PC-9 (cell line): ENCODE measurements at regions not wholly inside any gene's neighbourhood (a gene's known extent, or its start where the extent isn't known, plus 50 kb on each side); places are given as distances from the start of the nearest gene placed in this dataset.
A peak's percentile ranks its signal among the peaks of the same experiment; 100 is the strongest.

Source experiments
- BruUV-seq: library from RNA; stranded (reverse); fragments of 400-500 nt; replicated peaks from 2 replicates; lab custom pipeline; 2021; lab: Mats Ljungman, UMichigan
- CTCF ChIA-PET: fragments of 300-600 bp; sonication (Branson Sonifier 250); formaldehyde crosslinking; loops from one replicate; lab custom pipeline; 2022; ENCODE audit warnings: antibody characterized with exemption; lab: Charles Lee
- POLR2A ChIA-PET: fragments of 300-600 bp; sonication (Branson Sonifier 250); formaldehyde crosslinking; loops from one replicate; lab custom pipeline; 2022; ENCODE audit warnings: antibody characterized with exemption; ENCODE audit not compliant: unreplicated experiment; lab: Charles Lee
- DNase-seq, 2 experiments: peaks; one replicate each; pipeline versions ENCODE4 v3.0.0 to v3.0.0-alpha.2; 2015 to 2022; ENCODE audit warnings: mixed read lengths in 1 of 2
- H2AFZ ChIP-seq: fragments of 200-600 bp; sonication (generic); 2 replicates; pipeline ENCODE4 v1.8.1; 2017; ENCODE audit warnings: antibody characterized with exemption
- H3F3A ChIP-seq: fragments of 200-600 bp; sonication (generic); 2 replicates; pipeline ENCODE4 v1.8.1; 2017; ENCODE audit warnings: antibody characterized with exemption, mild to moderate bottlenecking, low read depth; ENCODE audit not compliant: insufficient read depth
- H3K27ac ChIP-seq: fragments of 200-600 bp; sonication (generic); 2 replicates; pipeline ENCODE4 v1.6.1; 2016; ENCODE audit warnings: mixed run types
- H3K27me3 ChIP-seq: fragments of 200-600 bp; sonication (generic); 2 replicates; pipeline ENCODE4 v1.6.1; 2016; ENCODE audit warnings: low read depth, mixed run types; ENCODE audit not compliant: insufficient read depth
- H3K36me3 ChIP-seq: fragments of 200-600 bp; sonication (generic); 2 replicates; pipeline ENCODE4 v1.6.1; 2016; ENCODE audit warnings: low read depth, mixed run types
- H3K4me1 ChIP-seq: fragments of 200-600 bp; sonication (generic); replicated peaks from 2 replicates; pipeline ENCODE4 v1.6.1; 2016; ENCODE audit warnings: mixed run types; ENCODE audit not compliant: insufficient read depth
- H3K4me2 ChIP-seq: fragments of 200-600 bp; sonication (generic); 2 replicates; pipeline ENCODE4 v1.6.1; 2017; ENCODE audit warnings: mixed run types
- H3K4me3 ChIP-seq: fragments of 200-600 bp; sonication (generic); 2 replicates; pipeline ENCODE4 v1.6.1; 2016; ENCODE audit warnings: mixed run types
- H3K79me2 ChIP-seq: fragments of 200-600 bp; sonication (generic); 2 replicates; pipeline ENCODE4 v1.6.1; 2017; ENCODE audit warnings: low read depth, mixed run types
- H3K9me2 ChIP-seq: fragments of 200-600 bp; sonication (generic); 2 replicates; pipeline ENCODE4 v1.8.1; 2017; ENCODE audit warnings: mild to moderate bottlenecking; ENCODE audit not compliant: insufficient read depth
- H3K9me3 ChIP-seq: fragments of 200-600 bp; sonication (generic); 2 replicates; pipeline ENCODE4 v1.8.1; 2016; ENCODE audit warnings: low read depth; ENCODE audit not compliant: insufficient read depth
- H4K20me1 ChIP-seq: fragments of 200-600 bp; sonication (generic); 2 replicates; pipeline ENCODE4 v1.8.1; 2017; ENCODE audit not compliant: insufficient read depth
- CTCF ChIP-seq: fragments of 200-600 bp; sonication (generic); conservative IDR thresholded peaks from 2 replicates; pipeline ENCODE4 v1.6.1; 2017; ENCODE audit warnings: mixed run types, antibody characterized with exemption, mild to moderate bottlenecking, moderate library complexity
- EZH2 ChIP-seq: fragments of 200-600 bp; sonication (generic); IDR thresholded peaks from 2 replicates; pipeline ENCODE4 v1.8.0; 2017; ENCODE audit warnings: antibody characterized with exemption, low read depth
- intact Hi-C: fragments of 100-400 bp; cut with micrococcal nuclease; formaldehyde crosslinking; loops from one replicate; pipeline ENCODE4 v1.10.0; 2022; ENCODE audit not compliant: unreplicated experiment

- no peak for TF ChIP-seq CTCF
- no peak for TF ChIP-seq EZH2
- intact Hi-C loops = no loop called here
- POLR2A ChIA-PET = no interaction called here
- DNase-seq = no peak
- BruUV-seq = no TSS peak
- H2AFZ ChIP-seq = no peak overlapping the region
- H3K4me2 ChIP-seq = no peak overlapping the region
- no peaks in the 10 kb centered on the region for H4K20me1 ChIP-seq
- no peaks in the 10 kb centered on the region for H3K9me2 ChIP-seq
- H3K9me3 ChIP-seq = no peaks in the 10 kb centered on the region
- no peaks in the 10 kb centered on the region for H3K79me2 ChIP-seq
- CTCF ChIA-PET = no interaction called here
- no peaks in the 10 kb centered on the region for H3K4me1 ChIP-seq
- H3K27me3 ChIP-seq = no peaks in the 10 kb centered on the region
- no peak overlapping the region for H3K4me3 ChIP-seq
- H3K27ac ChIP-seq = no peak overlapping the region
- no peaks in the 10 kb centered on the region for H3F3A ChIP-seq
- no peaks in the 10 kb centered on the region for H3K36me3 ChIP-seq
Observed at GRCh38 chr7:27324246-27324645, 81.6 kb downstream of the EVX1 start.

GRCh38 chr7:27329909-27330308 is 87.3 kb downstream of the EVX1 start:
- no peaks in the 10 kb centered on the region for H3K9me2 ChIP-seq
- H3K79me2 ChIP-seq = no peaks in the 10 kb centered on the region
- intact Hi-C loops = no loop called here
- no peaks in the 10 kb centered on the region for H3F3A ChIP-seq
- no peak for TF ChIP-seq EZH2
- TF ChIP-seq CTCF = peak; percentile 50
- ChIA-PET CTCF (interaction anchor here (0.9 kb wide), 1 partner anchor 9 kb away, joined by 3 read pairs; no protein-coding TSS in a partner anchor), POLR2A (no interaction called here)
- BruUV-seq = no TSS peak
- H3K4me1 ChIP-seq = no peaks in the 10 kb centered on the region
- DNase-seq = no peak
- H4K20me1 ChIP-seq = no peaks in the 10 kb centered on the region
- H3K36me3 ChIP-seq = no peaks in the 10 kb centered on the region
- no peak overlapping the region for H3K4me2 ChIP-seq
- no peak overlapping the region for H3K4me3 ChIP-seq
- H3K27me3 ChIP-seq = no peaks in the 10 kb centered on the region
- no peak overlapping the region for H2AFZ ChIP-seq
- no peaks in the 10 kb centered on the region for H3K9me3 ChIP-seq
- H3K27ac ChIP-seq = no peak overlapping the region

- Histone ChIP-seq H3K4me3 (no peak overlapping the region), H3K27me3 (no peaks in the 10 kb centered on the region), H3K27ac (no peak overlapping the region), H3K9me2 (no peaks in the 10 kb centered on the region), H3K36me3 (no peaks in the 10 kb centered on the region), H3F3A (no peaks in the 10 kb centered on the region), H2AFZ (no peak overlapping the region), H3K79me2 (no peaks in the 10 kb centered on the region), H3K9me3 (no peaks in the 10 kb centered on the region; the same call in 1 of the 2 replicates), H3K4me2 (no peak overlapping the region), H3K4me1 (peaks cover 3% of the 10 kb centered on the region), H4K20me1 (no peaks in the 10 kb centered on the region)
- intact Hi-C loops = no loop called here
- DNase-seq = no peak
- TF ChIP-seq EZH2 = no peak
- no peak for TF ChIP-seq CTCF
- BruUV-seq = no TSS peak
- ChIA-PET POLR2A (no interaction called here), CTCF (no interaction called here)
Observed at GRCh38 chr7:27339478-27339877, 96.9 kb downstream of the EVX1 start.
